Stimulated activated naive CD8-positive, alpha-beta T cell treated with anti-CD3 and anti-CD28 coated beads, Interleukin-15, amount 100 ng/mL, for 72 hours (primary cell): ENCODE measurements at regions not wholly inside any gene's neighbourhood (a gene's known extent, or its start where the extent isn't known, plus 50 kb on each side); places are given as distances from the start of the nearest gene placed in this dataset.

Experiments used
- ATAC-seq: fragments of 150-1000 bp; cut with Tn5 transposase; 2 replicates; pipeline ENCODE4 v1.10.0; 2021; ENCODE audit warnings: mild to moderate bottlenecking, moderate library complexity
- DNase-seq, 2 donors: peaks; one replicate each; pipeline ENCODE4 v3.0.0; 2021 to 2022
- H3K27ac Mint-ChIP-seq, 2 donors: one replicate each; pipeline ENCODE4 v1.8.0; 2022; ENCODE audit warnings: mild to moderate bottlenecking in 2 of 2, mixed read lengths in 2 of 2, moderate library complexity in 2 of 2
- H3K27me3 Mint-ChIP-seq: one replicate; pipeline ENCODE4 v1.8.0; 2022; ENCODE audit warnings: mixed read lengths
- H3K4me1 Mint-ChIP-seq: one replicate; pipeline ENCODE4 v1.8.0; 2022; ENCODE audit warnings: mild to moderate bottlenecking, mixed read lengths
- H3K4me3 Mint-ChIP-seq, 2 donors: one replicate each; pipeline ENCODE4 v1.8.0; 2022; ENCODE audit warnings: mild to moderate bottlenecking in 2 of 2, mixed read lengths in 2 of 2, moderate library complexity in 1 of 2
- H3K9me3 Mint-ChIP-seq, 2 donors: one replicate each; pipeline ENCODE4 v1.8.0; 2022; ENCODE audit warnings: mixed read lengths in 2 of 2

DNA sequence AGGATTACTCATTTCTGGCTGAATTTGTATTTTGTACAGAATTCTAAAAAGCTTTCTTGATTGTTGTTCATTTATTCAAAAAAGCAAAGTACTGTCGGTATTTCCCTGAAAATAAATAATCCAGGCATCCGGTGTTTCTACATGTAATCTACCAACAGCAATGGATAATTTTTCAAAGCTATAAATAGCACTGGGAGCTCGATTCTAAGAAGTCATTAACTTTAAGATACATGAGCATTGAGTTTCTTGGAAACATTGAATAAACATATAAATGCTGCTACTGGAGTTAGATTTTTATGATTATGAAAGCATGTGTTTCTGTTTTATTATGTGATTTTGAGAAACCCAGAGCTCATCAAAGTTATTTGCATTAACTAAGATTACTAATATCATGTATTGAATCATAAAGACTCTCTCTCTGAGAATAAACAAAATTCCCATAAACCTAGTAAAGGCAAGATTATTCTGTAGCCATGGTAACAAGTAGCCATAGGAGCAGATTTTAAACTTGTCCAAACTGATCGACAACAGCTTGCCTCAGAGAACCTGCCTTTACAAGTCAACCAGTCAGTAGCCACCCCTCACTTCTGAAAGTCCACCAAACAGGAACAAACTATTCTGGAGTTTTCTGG lies 197.0 kb downstream of the DRD1 start:
- H3K4me3 Mint-ChIP-seq, result no peak overlapping the region
- no peak for DNase-seq
- H3K27me3 Mint-ChIP-seq, result peaks cover 50% of the 10 kb centered on the region
- H3K4me1 Mint-ChIP-seq, result peaks cover 9% of the 10 kb centered on the region
- H3K9me3 Mint-ChIP-seq, result no peaks in the 10 kb centered on the region
- H3K27ac Mint-ChIP-seq, result no peak overlapping the region
- ATAC-seq, result no peak

DNA sequence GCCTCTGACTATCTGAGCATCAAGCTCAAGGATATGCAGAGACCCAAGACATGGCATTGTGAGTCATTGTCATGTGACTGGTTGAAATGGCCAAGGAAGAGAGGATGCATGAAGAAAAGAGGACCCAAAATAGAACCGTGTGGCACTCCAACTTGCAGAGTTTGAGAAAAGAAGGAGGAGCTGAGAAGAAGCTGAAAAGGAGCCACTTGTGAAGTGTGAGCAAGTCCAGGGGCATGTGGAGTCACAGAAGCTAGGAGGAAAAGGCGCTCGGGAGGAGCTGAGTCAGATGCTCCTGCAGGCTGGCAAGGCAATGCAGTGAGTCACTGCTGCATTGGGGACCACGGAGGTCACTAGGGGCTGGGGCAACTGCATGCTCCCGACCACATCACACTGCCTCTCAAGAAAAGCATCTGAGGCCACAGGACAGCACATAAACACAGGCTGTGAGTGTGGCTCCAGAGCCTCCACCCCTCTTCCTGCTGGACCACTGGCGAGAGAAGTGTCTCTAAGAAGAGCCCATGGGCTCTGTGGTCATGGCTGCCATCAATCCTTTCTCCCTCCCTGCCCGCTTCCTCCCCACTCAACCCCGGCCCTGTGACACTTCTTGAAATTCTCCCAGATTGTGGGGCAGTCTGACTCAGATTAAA lies 197.6 kb downstream of the DRD1 start:
- Mint-ChIP-seq H3K4me3 (no peak overlapping the region), H3K27ac (no peak overlapping the region), H3K4me1 (peaks cover 9% of the 10 kb centered on the region), H3K27me3 (peaks cover 55% of the 10 kb centered on the region), H3K9me3 (no peaks in the 10 kb centered on the region)
- peak; percentile 6 to 50 for DNase-seq
- peak; percentile 82 for ATAC-seq

DNA sequence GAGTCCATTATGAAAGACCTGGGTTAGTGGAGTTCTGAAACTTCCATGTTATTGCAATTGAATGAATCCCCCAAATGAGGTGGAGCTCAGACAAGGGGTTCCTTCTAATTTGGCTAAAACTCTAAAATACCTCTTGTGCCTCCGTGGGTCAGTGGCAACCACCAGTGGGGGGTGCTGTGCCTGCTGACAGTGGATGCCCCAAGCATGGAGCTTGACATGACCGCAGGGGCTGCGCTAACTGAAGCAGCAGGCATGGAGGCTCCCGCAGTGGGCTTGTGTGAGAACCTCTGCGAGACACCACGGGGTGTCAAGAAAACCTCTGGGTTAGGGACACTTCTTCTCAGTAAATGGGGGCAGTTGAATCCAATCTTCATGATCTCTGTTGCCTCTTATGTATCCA lies 200.5 kb downstream of the DRD1 start:
- Mint-ChIP-seq H3K4me3 (no peak overlapping the region), H3K4me1 (peaks cover 9% of the 10 kb centered on the region), H3K9me3 (no peaks in the 10 kb centered on the region), H3K27me3 (peaks cover 55% of the 10 kb centered on the region), H3K27ac (no peak overlapping the region)
- ATAC-seq (no peak), DNase-seq (no peak)

DNA sequence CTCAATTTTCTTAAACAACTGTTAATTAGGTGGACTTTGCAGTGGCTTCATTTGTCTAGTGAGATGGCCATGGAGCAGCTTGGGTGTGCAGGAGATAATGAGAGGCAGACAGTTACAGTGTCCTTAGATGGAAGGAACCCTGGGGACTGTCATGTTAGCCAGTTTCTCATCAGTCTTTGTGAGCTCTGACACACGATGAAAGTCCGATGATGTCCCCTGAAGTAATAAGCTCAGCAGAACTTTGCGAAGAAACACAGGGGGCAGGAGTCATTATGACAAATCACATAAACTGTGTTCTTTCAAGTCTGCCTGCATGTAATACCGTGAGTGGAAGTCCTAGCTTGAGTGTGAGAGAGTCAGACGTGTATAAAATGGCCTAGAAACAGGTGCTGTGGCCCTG lies 201.8 kb downstream of the DRD1 start:
- no peak for DNase-seq
- Mint-ChIP-seq H3K27me3 (peaks cover 57% of the 10 kb centered on the region), H3K4me3 (no peak overlapping the region), H3K4me1 (peaks cover 9% of the 10 kb centered on the region), H3K27ac (no peak overlapping the region), H3K9me3 (no peaks in the 10 kb centered on the region)
- ATAC-seq, result no peak

DNA sequence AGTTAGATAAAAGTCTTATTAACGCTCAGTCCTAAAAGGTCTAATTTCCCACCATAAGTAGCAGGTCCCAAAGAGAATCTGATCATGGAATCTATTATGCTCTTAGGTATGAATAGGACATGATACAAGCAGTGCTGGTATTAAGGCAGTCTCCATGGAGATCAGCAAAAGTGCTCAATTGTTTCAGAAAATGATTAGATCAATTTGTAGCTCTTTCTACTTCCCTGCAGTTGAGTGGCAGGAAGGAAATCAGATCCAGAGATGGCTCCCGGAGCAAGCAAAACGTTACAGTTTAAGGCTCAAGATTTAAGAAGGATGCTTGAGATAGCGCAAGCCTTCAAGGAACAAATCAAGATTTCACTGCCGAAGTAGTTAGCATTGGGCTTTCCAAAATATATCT lies 205.7 kb downstream of the DRD1 start:
- ATAC-seq (no peak), DNase-seq (no peak)
- H3K4me1 Mint-ChIP-seq, result no peaks in the 10 kb centered on the region
- no peak overlapping the region for H3K27ac Mint-ChIP-seq
- no peak overlapping the region for H3K4me3 Mint-ChIP-seq
- no peaks in the 10 kb centered on the region for H3K9me3 Mint-ChIP-seq
- H3K27me3 Mint-ChIP-seq, result peaks cover 51% of the 10 kb centered on the region

DNA sequence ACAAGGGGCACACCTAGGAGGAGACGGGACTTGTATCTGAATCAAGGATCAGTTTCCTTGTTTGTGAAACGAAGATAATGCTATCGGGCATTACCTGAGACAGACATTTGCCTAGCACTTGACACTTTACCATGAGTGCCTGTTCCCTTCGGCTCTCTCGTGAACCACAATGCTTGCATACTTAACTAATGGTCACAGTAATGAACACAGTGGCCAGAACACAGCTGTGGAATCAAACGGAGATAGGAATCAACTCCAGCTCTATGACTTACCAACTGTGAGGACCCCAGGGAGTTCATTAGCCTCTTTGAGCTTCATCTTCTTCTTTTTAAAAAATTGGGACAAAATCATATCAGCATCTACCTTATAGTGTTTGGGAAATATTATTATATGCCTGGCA lies 207.8 kb downstream of the DRD1 start:
- H3K27me3 Mint-ChIP-seq, result peaks cover 55% of the 10 kb centered on the region
- ATAC-seq (no peak), DNase-seq (no peak)
- no peaks in the 10 kb centered on the region for H3K4me1 Mint-ChIP-seq
- H3K9me3 Mint-ChIP-seq, result peaks cover 0 to 3% of the 10 kb centered on the region in 2 donors
- H3K27ac Mint-ChIP-seq, result no peak overlapping the region
- H3K4me3 Mint-ChIP-seq, result no peak overlapping the region

DNA sequence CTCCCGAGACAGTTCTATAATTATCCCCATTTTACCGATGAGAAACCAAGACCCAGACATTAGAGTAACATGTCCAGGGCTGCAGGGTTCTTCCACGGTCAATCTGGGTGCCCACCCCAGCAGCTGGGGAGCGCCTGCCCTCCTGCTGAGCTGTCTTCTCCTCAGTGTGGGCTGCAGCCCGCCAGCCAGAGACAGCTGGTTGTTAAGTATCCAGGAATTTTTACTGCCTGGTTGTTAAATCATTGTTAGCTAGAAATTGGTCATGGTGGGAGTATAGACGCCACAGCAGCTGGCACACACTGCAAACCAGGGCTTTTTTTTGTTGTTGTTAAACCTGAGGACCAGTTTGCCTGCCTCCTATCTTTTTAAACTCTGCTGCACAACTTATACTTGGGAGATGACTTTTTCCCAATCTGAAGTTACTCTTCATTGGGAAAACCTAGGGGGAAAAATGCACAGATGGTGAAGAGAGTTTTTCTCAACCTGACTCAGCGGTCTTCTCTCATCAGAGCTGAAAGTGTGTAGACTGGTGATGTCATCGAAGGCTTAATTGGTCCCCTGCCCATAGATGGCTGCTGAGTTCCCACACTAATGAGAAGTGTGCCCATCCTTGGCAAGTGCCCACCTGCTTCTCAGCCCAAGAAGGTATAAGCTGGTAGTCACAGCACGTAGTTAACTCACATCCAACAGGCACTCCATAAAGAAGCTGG lies 208.6 kb downstream of the DRD1 start:
- DNase-seq (no peak), ATAC-seq (no peak)
- Mint-ChIP-seq H3K9me3 (peaks cover 0 to 6% of the 10 kb centered on the region in 2 donors), H3K4me1 (no peaks in the 10 kb centered on the region), H3K27me3 (peaks cover 57% of the 10 kb centered on the region), H3K4me3 (no peak overlapping the region), H3K27ac (no peak overlapping the region)

DNA sequence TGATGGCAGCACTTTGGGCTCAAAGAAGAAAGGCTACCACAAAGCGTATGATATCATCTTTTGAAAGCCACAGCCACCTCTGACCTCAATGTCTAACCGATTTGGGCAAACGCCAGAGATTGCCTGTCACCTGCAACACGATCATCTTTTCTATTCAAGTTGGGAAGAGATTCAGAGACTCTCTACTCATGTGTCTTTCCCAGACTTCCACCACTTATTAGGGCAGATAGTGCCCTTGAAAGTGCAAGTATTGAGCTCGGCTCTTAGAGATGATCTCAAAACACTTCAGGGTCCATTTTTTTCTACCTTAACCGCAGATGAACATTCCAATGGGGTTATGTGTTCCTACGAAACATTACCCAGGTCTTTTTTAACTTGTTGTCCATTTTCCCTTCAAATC lies 213.7 kb downstream of the DRD1 start:
- DNase-seq, result no peak
- no peak for ATAC-seq
- H3K27me3 Mint-ChIP-seq, result peaks cover 38% of the 10 kb centered on the region
- H3K27ac Mint-ChIP-seq, result no peak overlapping the region
- no peak overlapping the region for H3K4me3 Mint-ChIP-seq
- no peaks in the 10 kb centered on the region for H3K4me1 Mint-ChIP-seq
- H3K9me3 Mint-ChIP-seq, result peaks cover 6 to 7% of the 10 kb centered on the region in 2 donors

DNA sequence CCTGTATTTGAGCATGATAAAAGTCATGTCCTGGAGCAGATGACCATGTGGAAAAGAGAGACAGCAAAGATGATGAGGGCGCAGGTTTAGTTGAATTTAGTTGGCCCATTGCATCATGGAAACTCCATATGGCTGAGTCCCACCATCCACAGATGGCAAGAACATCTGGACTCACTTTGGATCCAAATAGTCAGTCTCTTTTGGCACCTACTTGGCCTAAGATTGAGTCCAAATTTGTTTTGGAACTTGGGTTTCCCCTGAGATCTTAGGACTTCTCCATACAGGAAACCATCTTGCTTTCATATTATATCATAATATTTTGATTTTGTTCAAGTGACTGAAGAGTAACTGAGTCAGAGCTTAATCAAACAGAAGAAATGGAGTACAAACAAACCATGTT lies 217.5 kb downstream of the DRD1 start:
- peaks cover 26% of the 10 kb centered on the region for H3K27me3 Mint-ChIP-seq
- H3K9me3 Mint-ChIP-seq, result peaks cover 6 to 7% of the 10 kb centered on the region in 2 donors
- H3K27ac Mint-ChIP-seq, result no peak overlapping the region
- no peak overlapping the region for H3K4me3 Mint-ChIP-seq
- no peaks in the 10 kb centered on the region for H3K4me1 Mint-ChIP-seq
- ATAC-seq, result no peak
- no peak for DNase-seq

DNA sequence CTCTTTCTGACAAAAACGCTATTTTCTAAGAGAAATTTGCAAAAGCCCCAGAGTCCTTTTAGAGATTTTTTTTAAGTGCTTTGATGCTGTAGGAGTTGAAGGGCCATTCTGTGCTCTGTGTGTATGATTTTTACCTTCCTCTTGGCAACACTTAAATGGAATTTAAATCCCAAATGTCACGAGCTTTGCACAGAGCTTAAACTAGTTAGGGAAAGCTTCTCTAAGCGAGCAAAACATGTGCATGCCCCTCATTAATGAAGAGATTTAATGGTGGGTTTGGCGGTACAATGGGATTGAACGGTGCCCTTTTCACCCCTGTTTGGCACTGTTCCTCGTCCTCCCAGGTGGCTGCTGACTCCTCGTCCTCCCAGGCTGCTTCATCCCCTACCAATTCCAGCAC lies 220.7 kb downstream of the DRD1 start:
- Mint-ChIP-seq H3K9me3 (peaks cover 0 to 7% of the 10 kb centered on the region in 2 donors), H3K27me3 (peaks cover 29% of the 10 kb centered on the region), H3K27ac (no peak overlapping the region), H3K4me1 (no peaks in the 10 kb centered on the region), H3K4me3 (no peak overlapping the region)
- ATAC-seq (no peak), DNase-seq (no peak)

DNA sequence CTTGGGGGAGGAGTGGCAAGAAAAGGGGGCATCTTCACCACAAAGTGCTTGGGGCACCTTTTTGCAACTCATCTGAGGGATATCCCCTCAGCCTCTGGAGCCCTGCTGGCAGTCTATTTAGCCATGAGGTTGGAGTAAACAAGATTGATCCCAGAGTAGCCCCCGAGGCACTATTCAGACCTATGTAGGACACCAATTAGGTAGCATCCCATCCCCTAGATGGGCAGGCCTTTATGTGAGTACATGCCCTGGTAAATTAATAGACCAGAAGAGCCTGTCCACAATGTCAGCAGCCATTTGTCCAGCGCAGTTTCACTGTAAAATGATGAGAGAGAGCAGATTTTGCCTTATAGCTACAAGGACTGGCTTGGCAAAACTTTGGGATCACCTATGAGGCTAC lies 221.4 kb downstream of the DRD1 start:
- no peaks in the 10 kb centered on the region for H3K4me1 Mint-ChIP-seq
- DNase-seq (no peak), ATAC-seq (no peak)
- no peak overlapping the region for H3K27ac Mint-ChIP-seq
- H3K27me3 Mint-ChIP-seq, result peaks cover 29% of the 10 kb centered on the region
- H3K9me3 Mint-ChIP-seq, result peaks cover 0 to 7% of the 10 kb centered on the region in 2 donors
- H3K4me3 Mint-ChIP-seq, result no peak overlapping the region

DNA sequence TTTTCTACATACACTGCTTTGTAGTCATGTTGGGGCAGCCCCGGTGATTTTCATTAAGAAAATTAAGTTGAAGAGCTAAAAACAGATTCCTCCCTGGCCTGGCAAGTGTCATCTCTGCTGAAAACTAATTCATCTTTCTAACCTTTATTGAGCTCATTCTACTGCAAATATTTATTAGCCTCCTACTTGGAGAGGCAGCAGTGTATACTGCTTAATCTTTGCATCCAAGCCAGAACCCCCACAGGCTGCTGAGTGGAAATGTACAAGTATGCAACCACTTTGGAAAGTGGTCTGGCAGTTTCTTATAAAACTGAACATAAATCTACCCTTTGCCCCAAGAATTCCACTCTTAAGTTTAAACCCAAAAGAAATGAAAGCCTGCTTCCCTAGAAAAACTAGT lies 223.4 kb downstream of the DRD1 start:
- no peak overlapping the region for H3K27ac Mint-ChIP-seq
- H3K27me3 Mint-ChIP-seq, result peaks cover 34% of the 10 kb centered on the region
- no peak overlapping the region for H3K4me3 Mint-ChIP-seq
- no peaks in the 10 kb centered on the region for H3K4me1 Mint-ChIP-seq
- DNase-seq (no peak), ATAC-seq (no peak)
- no peaks in the 10 kb centered on the region for H3K9me3 Mint-ChIP-seq

DNA sequence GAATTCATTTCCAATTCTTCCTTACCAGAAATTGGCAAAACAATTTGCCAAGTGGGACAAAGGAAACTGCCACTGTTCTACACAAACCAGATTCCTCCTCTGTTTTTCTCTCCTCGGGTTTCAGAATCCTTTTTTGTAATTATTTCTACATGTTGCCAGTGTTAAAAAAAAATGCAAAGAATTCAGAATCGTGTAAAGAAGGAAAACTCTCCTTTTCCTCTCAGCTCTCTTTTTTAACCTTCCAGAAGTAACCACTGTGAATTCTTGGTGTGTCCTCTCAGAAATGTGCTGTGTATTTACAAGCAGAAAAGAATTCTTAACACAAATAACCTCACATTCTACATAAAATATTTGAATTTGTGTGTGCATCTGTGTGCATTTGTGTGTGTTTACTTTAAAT lies 224.6 kb downstream of the DRD1 start:
- no peaks in the 10 kb centered on the region for H3K4me1 Mint-ChIP-seq
- no peaks in the 10 kb centered on the region for H3K9me3 Mint-ChIP-seq
- no peak for ATAC-seq
- H3K4me3 Mint-ChIP-seq, result no peak overlapping the region
- no peak overlapping the region for H3K27ac Mint-ChIP-seq
- DNase-seq, result no peak
- peaks cover 32% of the 10 kb centered on the region for H3K27me3 Mint-ChIP-seq

DNA sequence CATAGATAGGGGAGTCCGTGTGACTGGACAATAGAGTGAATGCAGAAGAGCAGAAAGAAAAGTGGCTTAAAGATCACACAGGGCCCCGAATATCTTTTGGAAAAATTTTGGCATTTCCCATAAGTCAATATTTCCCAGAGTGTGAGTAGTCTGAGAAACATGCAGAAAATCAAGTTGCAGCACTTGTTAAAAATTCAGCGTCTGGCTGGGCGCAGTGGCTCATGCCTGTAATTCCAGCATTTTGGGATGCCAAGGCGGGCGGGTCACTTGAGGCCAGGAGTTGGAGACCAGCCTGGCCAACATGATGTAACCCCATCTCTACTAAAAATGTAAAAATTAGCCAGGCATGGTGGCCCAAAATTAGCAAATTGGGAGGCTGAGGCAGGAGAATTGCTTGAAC lies 227.0 kb downstream of the DRD1 start:
- no peak for ATAC-seq

DNA sequence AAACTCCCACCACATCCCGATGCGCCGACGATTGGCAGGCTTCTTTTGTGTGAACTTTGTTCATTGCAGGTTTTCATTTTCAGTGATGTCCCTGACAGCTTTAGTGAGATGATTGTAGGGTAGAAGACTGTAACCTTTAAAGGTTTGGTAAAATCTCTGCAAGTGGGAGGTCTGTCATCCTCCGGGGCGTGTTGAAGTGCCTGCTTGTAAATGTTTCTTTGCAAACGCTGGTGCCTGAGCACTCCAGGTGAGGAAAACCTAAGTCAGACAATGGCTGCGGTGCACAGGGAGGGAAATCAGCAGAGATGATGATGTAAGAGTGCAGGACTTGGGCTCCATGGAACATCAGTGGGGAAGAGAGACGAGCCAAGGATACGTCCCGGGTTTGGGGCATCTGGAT lies 228.1 kb downstream of the DRD1 start:
- ATAC-seq (no peak), DNase-seq (no peak)
- peak overlapping the region in 1 of 2 donors; percentile 37 for H3K27ac Mint-ChIP-seq
- no peaks in the 10 kb centered on the region for H3K9me3 Mint-ChIP-seq
- H3K27me3 Mint-ChIP-seq, result peaks cover 31% of the 10 kb centered on the region
- no peaks in the 10 kb centered on the region for H3K4me1 Mint-ChIP-seq
- H3K4me3 Mint-ChIP-seq, result no peak overlapping the region

More for the DNA sequence above, 227.0 kb downstream of the DRD1 start:
- H3K9me3 Mint-ChIP-seq, result no peaks in the 10 kb centered on the region
- no peak overlapping the region for H3K27ac Mint-ChIP-seq
- no peak overlapping the region for H3K4me3 Mint-ChIP-seq
- no peaks in the 10 kb centered on the region for H3K4me1 Mint-ChIP-seq
- DNase-seq, result no peak
- H3K27me3 Mint-ChIP-seq, result peaks cover 31% of the 10 kb centered on the region

DNA sequence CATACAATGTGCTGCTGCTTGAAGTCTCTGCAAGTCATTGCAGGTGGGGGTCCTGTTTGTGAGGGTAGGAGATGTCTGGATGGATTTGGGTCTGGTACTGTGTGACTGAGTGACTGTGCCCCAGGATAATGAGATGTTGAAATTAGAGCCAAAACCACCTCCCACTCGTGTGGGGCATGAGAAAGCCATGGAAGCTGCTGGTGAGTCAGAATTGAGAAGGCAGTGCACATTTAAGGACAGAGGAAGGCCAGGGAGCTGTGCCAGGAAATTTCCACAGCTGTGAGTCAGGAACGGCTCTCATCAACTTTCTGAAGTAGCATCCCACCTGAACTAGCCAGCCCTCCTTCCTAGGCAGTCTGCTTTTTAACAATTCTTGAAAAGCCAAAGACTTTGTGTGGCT lies 229.8 kb downstream of the DRD1 start:
- H3K4me1 Mint-ChIP-seq, result no peaks in the 10 kb centered on the region
- no peak overlapping the region for H3K4me3 Mint-ChIP-seq
- no peak for DNase-seq
- H3K9me3 Mint-ChIP-seq, result no peaks in the 10 kb centered on the region
- no peak for ATAC-seq
- H3K27ac Mint-ChIP-seq, result no peak overlapping the region
- H3K27me3 Mint-ChIP-seq, result peaks cover 31% of the 10 kb centered on the region
